GM21423 (cell line): ENCODE measurements at regions not wholly inside any gene's neighbourhood (a gene's known extent, or its start where the extent isn't known, plus 50 kb on each side); places are given as distances from the start of the nearest gene placed in this dataset.
A peak's percentile ranks its signal among the peaks of the same experiment; 100 is the strongest.

ENCODE experiments used
- ATAC-seq: cut with Tn5 transposase; IDR thresholded peaks from one replicate; pipeline ENCODE4 v1.9.1; 2021; ENCODE audit warnings: mild to moderate bottlenecking, moderate library complexity; ENCODE audit not compliant: unreplicated experiment

DNA sequence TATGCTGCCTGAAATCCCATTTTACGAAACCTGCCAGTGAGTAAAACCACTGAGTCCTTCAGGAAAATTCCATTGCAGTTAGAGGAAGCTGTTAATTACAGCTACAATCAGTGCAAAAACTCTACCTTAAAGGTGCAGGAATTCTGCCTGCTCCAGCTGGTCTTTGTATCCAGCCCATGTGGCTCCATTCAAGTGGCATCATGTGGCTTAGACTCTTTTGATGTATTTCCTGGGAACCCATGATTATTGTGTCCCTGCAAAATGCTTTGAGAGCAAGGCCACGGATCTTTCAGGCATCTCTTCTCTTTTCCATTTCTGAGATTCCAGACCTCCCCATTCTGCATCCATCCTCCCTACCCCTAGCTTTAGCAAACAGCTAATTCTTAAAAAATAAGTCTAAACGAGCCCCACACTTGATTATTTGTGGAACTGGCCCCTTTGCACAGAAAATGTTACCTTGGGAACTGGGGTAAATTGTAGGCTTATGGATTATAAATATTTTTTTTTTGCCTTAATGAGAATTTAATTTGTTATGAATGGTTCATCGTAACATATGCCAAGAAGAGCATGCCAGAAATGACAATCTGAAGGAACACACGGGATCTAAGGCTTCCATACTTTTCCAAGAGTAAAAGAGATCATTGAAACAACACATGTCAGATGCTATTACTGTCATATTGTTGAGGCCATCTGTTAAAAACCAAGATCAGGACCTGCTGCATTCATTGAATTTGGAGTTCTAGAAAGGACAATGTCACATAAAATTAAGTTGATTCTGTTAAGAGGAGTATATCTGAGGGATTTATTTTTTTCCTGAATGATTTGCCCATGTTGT is 144.6 kb downstream of the TPH2 start:
- ATAC-seq: no peak

DNA sequence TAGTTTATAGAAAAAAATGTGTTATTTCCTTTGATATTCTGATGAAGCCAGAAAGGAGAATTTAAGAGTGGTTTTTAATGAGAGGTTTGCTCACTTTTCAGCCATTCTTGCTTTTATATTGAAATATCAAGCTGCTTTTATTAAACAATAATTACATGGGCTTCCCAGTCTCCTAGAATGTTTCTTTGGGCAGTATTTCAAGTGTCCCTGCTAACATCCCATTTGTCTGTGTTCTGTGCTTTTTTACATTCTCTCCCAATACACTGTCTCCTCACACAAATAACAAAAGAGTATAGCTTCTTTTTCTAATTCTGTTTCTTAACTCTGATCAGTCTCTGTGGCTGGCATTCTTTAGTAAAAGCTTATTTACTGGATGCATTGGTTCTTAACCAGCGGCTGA is 145.4 kb downstream of the TPH2 start:
- no peak for ATAC-seq

DNA sequence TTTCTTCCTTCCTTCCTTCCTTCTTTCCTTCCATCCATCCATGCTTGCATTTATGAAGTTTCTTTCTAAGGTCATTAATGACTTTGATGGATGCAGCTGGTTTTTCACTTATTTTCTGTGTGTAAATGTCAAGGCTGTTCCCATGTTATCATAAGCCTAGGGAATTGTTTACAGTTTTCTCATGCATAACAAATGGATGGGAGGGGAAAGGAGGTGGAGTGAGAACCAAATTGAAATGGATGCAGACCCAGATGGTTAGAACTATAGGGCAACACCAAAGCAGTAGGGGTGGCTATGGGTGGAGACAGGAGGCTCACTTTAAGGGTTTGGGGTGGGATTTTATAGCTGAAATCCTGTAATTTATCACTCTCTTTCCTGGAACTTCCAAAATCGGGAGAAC is 146.2 kb downstream of the TPH2 start:
- no peak for ATAC-seq

DNA sequence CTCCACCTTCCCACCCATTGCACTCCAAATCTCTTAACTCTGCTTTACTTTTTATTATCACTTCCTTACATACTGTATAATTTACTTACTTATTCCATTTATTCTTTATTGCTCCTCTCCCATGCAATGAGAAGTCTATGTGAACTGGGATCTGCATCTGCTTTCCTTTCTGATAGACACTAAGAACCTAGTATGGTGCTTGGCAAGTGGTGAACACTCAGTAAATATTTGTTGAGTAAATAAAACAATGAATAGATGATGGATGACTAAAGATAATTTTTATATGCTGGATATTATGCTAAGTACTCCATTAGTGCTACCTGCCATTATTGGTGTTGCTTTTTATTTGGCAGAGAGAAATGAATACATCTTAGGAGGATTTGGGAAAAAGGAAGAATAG is 151.0 kb downstream of the TPH2 start:
- ATAC-seq: no peak

DNA sequence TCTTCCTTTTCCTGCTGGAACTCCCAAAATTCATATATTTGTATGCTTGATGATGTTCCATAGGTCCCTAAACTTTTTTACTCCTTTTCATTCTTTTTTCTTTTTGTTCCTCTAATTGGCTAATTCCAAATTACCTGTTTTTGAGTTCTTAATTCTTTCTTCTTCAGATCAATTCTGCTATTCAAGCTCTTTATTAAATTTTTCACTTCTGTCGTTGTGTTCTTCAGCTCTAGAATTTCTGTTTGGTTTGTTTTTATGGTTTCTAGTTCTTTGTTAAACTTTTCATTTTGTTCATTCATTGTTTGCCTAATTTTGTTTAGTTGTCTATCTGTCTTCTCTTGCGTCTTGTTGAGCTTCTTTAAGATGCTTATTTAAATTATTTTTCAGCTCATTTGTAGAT is 154.8 kb downstream of the TPH2 start:
- no peak for ATAC-seq

DNA sequence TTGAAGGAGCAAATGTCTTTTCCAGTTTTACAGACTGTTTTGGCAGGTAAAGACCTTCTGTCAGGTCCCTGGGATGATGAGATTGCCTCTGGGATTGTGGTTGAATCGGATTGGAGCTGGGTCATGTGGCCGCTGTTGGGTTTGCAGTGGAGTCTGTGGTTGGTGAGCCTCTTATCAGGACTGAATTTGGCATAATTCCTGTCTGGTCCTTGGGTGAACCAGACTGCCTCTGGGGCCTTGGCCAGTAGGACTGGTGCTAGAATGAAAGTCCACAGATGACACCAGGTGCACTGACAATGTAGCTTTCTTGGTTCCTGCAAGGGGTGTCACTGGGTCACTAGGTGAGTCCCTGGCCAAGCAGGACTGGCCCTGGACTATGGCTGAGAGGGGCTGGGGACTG is 155.3 kb downstream of the TPH2 start:
- ATAC-seq: no peak

DNA sequence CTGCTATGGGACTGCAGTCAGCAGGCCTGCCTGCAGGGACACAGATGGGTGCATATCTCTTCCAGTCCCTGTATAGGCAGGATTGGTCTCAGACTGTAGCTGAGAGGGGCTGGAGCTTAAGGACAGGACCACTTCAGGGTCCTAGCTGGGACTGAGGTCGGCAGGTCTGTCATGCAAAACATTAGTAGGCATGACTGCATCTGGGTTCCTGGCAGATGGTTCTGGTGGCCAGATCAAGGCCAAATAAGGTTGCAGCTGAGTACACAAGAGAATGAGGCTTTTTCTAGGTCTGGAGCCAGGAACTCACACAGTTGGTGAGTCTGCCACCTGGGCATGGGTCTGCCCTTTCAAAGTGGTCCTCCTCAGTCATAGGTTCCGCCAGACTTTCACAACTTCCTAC is 155.8 kb downstream of the TPH2 start:
- ATAC-seq: no peak

DNA sequence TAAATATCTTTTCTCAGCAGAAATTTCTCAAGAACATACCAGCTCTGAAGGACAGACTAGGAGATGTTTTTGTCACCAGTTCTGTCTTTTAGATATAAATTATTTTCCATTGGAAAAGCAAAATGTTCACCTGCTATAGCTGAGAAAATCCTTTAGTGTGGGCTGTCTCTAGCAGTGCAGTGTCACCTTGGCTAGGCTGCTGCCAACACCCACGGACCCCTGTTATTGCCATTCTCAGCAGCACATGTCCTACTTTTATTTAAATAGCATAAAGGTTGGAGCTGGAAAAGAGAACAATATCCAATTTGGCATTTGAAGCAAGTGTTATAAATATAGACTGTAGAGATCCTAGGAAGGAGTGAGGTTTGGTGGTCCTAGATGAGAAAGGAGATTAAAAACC is 156.4 kb downstream of the TPH2 start:
- no peak for ATAC-seq

DNA sequence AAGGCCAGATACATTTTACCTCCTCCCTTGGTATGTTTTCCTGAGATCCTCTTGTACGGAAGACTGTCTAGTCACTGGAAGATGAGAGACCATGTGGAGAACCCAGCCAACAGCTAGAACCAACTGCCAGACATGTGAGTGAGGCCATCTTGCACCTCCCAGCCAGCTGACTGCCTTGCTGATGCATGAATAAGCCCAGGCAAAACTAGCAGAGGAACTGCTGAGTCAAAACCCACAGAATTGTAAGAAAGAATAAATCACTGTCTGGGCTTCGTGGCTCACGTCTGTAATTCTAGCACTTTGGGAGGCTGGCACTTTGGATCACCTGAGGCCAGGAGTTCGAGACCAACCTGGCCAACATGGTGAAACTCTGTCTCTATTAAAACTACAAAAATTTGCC is 160.0 kb downstream of the TPH2 start:
- ATAC-seq: no peak

DNA sequence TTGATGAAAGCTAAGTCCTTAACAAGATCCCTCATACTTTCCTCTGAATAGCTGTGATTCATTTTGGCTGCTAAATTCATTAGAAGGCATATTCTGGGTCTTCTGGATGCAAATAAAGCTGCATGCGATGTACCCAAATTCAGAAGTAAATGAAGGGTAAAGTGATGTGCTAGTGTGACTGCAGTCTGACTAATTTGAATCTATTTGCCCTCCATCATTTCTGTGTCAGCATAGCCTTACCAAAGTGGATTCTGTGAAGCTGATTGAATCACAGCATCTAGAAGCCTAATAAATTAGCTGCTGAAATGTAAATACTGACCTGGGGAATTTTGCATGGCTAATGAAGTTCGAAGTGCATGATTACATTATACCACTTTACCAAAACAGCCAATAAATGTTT is 162.2 kb downstream of the TPH2 start:
- no peak for ATAC-seq

DNA sequence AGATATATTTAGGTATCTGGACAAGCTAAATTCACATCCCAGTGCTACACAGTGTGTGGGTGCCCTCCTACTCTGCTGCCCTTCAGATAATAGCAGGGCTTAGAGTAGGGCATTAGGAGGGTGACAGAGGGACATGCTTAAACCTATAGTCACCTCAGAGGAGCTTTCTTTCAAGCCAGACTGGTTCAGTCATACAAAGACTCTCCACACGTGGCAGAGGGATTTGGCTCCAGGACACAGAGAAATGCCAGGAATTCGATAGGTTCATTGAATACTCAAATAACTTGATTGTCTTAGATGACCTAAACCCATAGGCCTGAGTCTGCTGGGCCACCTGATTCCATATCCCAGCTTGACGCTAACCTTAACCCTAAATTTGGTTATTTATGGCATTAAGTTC is 163.5 kb downstream of the TPH2 start:
- no peak for ATAC-seq

DNA sequence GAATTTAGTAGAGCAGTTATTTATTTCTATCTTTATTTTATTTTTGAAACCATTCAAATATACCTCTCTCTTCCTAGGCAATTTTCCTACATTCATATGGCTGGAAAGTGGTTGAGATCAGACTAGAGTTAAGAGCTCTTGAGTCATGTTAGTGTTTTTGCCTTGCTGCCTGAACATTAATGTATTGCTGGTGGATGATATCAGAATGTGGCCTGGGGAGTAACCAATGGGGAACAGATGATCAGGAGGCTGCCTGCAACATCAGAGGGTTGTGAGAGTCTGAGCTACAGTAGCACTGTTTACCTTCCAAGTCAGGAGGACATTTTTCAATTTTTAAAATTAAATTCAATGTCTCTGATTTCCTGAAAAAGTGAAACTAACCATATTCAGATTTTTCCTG is 166.3 kb upstream of the TRHDE start:
- no peak for ATAC-seq

DNA sequence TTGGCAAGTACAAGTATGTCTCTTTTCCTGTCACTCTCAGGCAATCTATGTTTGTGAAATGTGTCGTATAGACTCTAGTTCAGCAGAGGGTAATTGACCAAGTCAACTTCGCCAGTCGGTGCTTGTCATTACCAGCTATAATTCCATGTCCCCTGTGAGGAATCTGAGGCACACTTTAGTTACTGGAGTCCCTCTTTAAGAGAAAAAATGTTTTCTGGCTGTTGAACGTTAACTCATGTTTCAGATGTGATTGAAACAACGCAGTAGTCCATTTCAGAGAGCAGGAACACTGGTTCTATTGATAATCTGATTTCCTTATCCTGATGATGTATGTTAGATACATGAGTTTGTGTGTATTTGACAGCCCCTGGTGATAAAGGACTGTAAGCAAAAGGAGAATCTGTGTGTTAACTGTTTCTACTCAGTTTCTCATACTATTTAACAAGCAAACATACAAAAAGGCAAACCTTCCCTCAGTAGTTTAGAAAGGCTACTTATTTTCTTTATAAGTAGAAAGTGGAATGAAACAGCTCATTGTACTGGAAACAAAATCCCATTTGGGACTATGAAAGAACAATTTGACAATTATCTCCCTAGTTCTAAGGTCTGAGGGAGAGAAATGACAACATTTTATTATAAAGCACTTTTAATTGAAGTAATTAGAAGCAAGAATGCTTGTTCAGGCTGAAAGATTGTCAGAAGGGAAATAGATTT is 161.1 kb upstream of the TRHDE start:
- no peak for ATAC-seq

DNA sequence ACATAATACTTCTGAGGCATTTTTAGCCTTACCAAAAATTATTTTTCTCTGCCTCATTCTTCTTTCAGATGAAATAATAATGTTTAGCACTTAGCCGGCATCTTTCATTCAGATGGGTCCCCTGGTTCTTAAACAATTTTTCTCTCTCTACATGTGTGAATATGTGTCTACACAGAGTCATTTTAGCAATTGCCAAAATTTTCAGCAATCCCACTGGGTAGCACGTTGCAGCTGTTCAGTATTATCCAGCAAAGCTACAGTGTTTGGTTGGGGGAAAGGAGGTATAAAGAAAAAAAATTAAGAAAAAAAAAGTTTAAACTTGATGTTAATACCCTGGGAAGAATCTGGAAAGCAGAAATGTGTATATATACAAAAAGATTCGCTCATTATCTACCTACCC is 160.5 kb upstream of the TRHDE start:
- no peak for ATAC-seq

DNA sequence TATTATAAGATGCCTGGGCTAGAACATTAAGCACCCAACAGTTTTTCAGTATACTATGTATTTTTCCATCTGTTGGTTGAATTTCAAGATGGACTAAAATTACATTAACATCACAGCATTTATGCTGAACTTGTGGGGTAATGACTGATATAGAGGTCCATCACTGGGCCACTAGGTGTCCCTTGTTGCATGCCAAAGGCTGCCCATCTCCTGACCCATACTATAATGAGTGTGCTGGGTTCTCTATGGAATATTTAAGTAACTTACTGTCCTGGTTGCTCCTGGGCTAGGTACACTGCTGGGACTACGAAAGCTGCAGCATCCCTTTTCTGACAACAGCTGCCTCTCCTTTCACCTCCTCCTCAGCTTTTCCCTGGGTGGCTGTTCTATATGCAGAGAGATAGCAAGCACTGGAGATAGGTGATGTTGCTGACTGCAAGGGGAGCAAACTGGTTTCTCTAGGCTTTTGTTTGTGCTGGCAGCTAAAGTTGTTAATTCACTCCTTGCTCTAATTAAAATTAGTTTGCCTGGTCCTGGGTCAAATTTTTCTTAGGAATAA is 138.6 kb upstream of the TRHDE start:
- ATAC-seq: no peak

DNA sequence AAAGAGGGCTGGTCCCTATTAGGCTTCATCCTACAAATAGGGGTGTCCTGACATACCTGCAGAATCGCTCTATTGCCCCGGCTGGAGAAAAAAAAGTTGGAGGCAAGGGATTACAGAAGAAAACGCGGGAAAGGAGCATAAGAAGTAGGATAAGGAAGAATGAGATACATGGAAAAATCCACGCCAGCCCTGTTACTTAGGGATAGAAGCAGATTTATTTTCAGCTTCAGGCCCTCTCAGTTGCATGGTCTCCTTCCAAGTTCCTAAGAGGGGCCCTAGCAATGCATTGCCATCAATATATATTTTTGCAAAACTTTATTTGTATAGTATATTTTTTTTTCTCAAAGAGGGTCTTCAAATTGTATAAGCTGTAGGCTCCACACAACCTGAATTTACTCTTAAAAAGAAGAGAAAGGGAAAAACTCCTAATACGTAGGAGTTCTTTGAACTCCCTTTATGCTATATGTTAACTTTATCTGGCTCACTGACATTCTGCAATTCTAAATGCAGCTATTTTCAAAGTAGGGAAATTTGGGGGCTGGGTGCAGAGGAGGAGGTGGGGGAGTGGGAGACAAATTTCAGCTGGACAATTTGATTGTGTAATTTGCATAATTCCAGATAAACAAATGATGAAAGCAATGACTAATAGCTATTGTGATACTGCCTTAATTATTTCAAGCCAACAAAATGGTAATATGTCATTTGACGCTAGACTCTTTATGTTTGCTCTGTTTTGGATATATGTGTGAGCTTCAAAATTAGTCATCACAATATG is 137.7 kb upstream of the TRHDE start:
- ATAC-seq: no peak

DNA sequence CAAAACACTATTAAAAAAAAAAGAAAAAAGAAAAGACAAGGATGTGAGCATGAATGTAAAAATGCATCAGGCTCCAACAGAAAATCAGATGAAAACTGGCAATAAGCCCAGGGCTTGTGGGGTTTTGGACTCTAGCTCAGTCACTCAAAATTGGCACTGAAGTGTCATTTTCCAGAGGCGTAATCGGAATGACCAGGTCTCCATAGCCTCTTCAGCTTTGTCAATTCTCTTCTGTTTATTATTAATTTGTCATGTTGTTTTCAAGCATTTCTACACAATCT is 137.2 kb upstream of the TRHDE start:
- no peak for ATAC-seq

DNA sequence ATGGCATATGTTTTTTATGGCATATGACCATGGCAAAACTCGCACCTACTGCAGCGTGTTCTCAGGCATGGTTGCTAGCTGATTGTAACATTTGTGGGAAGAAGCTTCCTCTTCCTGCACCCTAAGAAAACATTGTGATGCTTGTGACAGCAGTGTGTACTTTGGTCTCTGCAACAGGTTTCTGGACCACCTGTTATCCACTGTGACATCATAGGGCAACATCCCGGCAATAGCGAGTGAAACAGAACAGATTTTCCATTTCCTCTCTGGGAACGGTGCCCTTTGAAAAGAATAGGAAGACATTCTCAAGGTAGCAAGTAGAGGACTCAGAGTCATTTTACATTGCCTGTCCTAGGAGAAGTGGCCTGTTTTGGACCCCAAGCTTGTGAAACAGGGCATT is 135.4 kb upstream of the TRHDE start:
- no peak for ATAC-seq

DNA sequence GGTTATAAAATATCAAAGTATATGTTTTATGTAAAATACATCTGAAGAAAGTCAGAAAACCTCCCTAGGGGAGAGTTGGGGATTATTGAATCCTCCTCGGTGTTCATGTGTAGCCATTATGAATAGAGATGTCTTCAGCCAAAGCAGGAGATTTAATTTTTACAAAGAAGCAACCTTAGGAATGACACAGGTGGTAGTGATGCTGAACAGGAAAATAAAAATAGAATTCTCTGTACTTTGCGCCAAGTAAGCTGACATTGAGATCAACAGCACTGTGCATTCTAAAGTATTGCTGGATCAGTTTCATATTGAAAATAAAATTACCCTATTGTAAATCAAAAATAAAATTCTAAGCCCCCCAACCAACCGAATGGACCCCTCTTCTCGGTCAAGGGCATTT is 132.8 kb upstream of the TRHDE start:
- no peak for ATAC-seq

DNA sequence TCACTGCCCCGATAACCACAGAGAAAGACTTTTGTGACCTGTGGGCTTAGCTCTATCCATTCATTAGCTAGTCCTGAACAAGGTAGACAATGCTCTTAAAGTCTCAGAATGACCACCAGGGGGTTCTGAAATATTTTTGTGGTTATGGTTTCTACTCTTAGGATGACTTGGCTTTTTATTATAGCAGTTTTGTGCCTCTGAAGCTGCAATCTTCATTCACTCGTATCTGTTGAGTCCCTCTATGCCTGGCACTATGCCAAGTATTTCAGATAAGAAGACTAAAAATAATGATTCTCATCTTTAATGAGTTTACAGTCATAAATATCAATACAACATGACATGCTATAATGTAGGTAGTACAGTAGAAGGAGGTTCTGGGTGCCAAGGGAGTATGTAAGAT is 130.8 kb upstream of the TRHDE start:
- peak; percentile 96 for ATAC-seq

DNA sequence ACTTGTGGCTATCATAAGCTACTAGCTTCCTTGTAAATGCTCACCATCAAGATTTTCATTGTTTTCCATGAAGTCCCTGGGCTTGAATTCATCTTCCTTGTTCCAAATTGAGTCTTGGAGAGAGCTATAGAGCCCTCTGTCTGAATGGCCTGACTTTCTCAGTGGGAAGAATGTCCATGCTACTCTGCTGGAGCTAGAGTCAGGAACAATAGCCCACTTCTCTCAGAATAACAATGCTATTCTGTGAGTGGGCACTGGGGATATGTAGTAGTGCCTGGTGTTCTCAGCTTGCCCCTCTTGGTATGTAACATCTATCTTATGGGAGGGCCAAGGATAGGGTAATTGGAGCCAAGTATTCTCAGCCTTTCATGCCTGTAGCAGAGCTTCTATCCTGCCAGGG is 127.6 kb upstream of the TRHDE start:
- no peak for ATAC-seq

DNA sequence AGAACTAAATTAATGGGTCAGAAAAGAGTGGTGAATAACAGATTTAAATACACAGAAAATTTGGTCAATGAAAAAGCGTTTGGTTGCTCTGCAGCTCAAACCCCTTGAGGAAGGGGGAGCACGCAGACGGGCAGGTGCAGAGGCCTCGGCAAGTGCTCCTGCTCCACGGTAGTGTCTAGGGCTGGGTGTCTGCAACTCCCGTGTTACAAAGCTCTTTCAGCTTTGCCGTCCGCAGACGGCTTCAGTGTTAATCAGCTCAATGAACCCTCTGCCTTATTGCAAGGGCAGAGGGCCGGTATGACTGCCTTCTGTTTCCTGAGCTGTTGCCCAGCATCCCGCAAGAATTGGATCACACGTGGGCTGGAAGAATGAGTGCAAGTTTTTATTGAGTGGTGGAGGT is 125.7 kb upstream of the TRHDE start:
- ATAC-seq: no peak
